B cell (primary cell): ENCODE measurements at regions not wholly inside any gene's neighbourhood (a gene's known extent, or its start where the extent isn't known, plus 50 kb on each side); places are given as distances from the start of the nearest gene placed in this dataset.

Source experiments
- ATAC-seq: fragments of 200-7000 bp; cut with Tn5 transposase; one replicate; pipeline ENCODE4 v1.10.0; 2021; ENCODE audit warnings: low read depth, mild to moderate bottlenecking, moderate number of reproducible peaks, moderate library complexity
- CTCF ChIA-PET: fragments of 350-600 bp; sonication (Branson Sonifier 250); formaldehyde crosslinking; loops from one replicate; lab custom pipeline; 2021; ENCODE audit warnings: antibody characterized with exemption, inconsistent platforms; lab: Charles Lee
- POLR2A ChIA-PET: fragments of 350-600 bp; sonication (Branson Sonifier 250); formaldehyde crosslinking; loops from one replicate; lab custom pipeline; 2021; ENCODE audit warnings: antibody characterized with exemption; lab: Charles Lee
- DNase-seq: peaks from one replicate; pipeline ENCODE4 v3.0.0; 2013
- H2AFZ ChIP-seq: 2 replicates; pipeline ENCODE4 v1.6.1; 2012; ENCODE audit warnings: mild to moderate bottlenecking, low read depth, low read length; ENCODE audit not compliant: insufficient read depth, poor library complexity, severe bottlenecking
- H3K27ac ChIP-seq, 2 donors: 1 replicate in 1 of 2; 2 replicates in 1 of 2; pipeline ENCODE4 v1.5.1; 2012 to 2013; ENCODE audit warnings: low read length in 2 of 2, mild to moderate bottlenecking in 2 of 2, moderate library complexity in 1 of 2
- H3K27me3 ChIP-seq, 4 experiments: fragments of 200-600 bp in 1 of 4; sonication (generic) in 1 of 4; replicated peaks in 1 of 4; 1 replicate in 2 of 4; 2 replicates in 2 of 4; pipeline versions ENCODE4 v1.6.1 to v1.7.0; 2013 to 2016; ENCODE audit warnings: low read length in 3 of 4, mild to moderate bottlenecking in 2 of 4, mixed read lengths in 1 of 4, moderate library complexity in 1 of 4; ENCODE audit not compliant: insufficient read depth in 4 of 4, control insufficient read depth in 3 of 4; ENCODE audit errors: control extremely low read depth in 1 of 4
- H3K36me3 ChIP-seq, 2 experiments: replicated peaks in 1 of 2; 1 replicate in 1 of 2; 2 replicates in 1 of 2; pipeline versions ENCODE4 v1.6.1 to v1.7.1; 2013; ENCODE audit warnings: low read length in 1 of 2; ENCODE audit not compliant: insufficient read depth in 2 of 2, control insufficient read depth in 1 of 2; ENCODE audit errors: control extremely low read depth in 1 of 2, extremely low read depth in 1 of 2
- H3K4me1 ChIP-seq, 2 donors: fragments of 200-600 bp in 1 of 2; sonication (generic) in 1 of 2; 1 replicate in 1 of 2; 2 replicates in 1 of 2; pipeline versions ENCODE4 v1.5.1 to v1.6.1; 2013 to 2017; ENCODE audit warnings: low read length in 2 of 2; ENCODE audit not compliant: control insufficient read depth in 2 of 2, insufficient read depth in 2 of 2
- H3K4me2 ChIP-seq: replicated peaks from 2 replicates; pipeline ENCODE3; 2012; ENCODE audit warnings: mild to moderate bottlenecking, low read depth, low read length; ENCODE audit not compliant: poor library complexity, severe bottlenecking
- H3K4me3 ChIP-seq, 5 experiments: fragments of 200-600 bp in 1 of 5; sonication (generic) in 1 of 5; 1 replicate in 3 of 5; 2 replicates in 2 of 5; pipeline versions ENCODE4 v1.5.1 to v1.7.0; 2011 to 2016; ENCODE audit warnings: low read length in 4 of 5, mild to moderate bottlenecking in 4 of 5, low read depth in 2 of 5, control low read depth in 1 of 5, moderate library complexity in 1 of 5; ENCODE audit not compliant: insufficient read depth in 1 of 5; ENCODE audit errors: control extremely low read depth in 1 of 5, extremely low read depth in 1 of 5
- H3K79me2 ChIP-seq: fragments of 200-600 bp; sonication (generic); one replicate; pipeline ENCODE4 v1.6.0; 2016; ENCODE audit warnings: low read length; ENCODE audit not compliant: control insufficient read depth, insufficient read depth
- H3K9ac ChIP-seq: fragments of 200-600 bp; sonication (generic); 2 replicates; pipeline ENCODE4 v1.6.1; 2017; ENCODE audit warnings: mild to moderate bottlenecking, low read length, moderate library complexity
- H3K9me3 ChIP-seq, 3 donors: one replicate each; pipeline versions ENCODE4 v1.6.1 to v1.7.1; 2013; ENCODE audit warnings: low read length in 2 of 3; ENCODE audit not compliant: control insufficient read depth in 2 of 3, insufficient read depth in 1 of 3; ENCODE audit errors: control extremely low read depth in 1 of 3
- H4K20me1 ChIP-seq: 2 replicates; pipeline ENCODE4 v1.6.0; 2012; ENCODE audit warnings: mild to moderate bottlenecking, low read length; ENCODE audit not compliant: insufficient read depth, control insufficient read depth, poor library complexity, severe bottlenecking
- H3K27ac Mint-ChIP-seq: one replicate; pipeline ENCODE4 v1.8.0; 2021; ENCODE audit warnings: mixed read lengths
- H3K27me3 Mint-ChIP-seq: one replicate; pipeline ENCODE4 v1.8.0; 2021; ENCODE audit warnings: mixed read lengths
- H3K4me1 Mint-ChIP-seq: one replicate; pipeline ENCODE4 v1.8.0; 2021; ENCODE audit warnings: mixed read lengths
- H3K4me3 Mint-ChIP-seq: one replicate; pipeline ENCODE4 v1.8.0; 2021; ENCODE audit warnings: mixed read lengths
- H3K9me3 Mint-ChIP-seq: one replicate; pipeline ENCODE4 v1.8.0; 2022; ENCODE audit warnings: mixed read lengths; ENCODE audit not compliant: insufficient read depth
- CTCF ChIP-seq: fragments of 200-600 bp; IDR thresholded peaks from one replicate; pipeline ENCODE4 v1.8.0; 2022; ENCODE audit warnings: antibody characterized with exemption, mild to moderate bottlenecking
- EZH2 ChIP-seq: IDR thresholded peaks from 2 replicates; pipeline ENCODE4 v1.6.1; 2012; ENCODE audit warnings: borderline replicate concordance, low read depth, mild to moderate bottlenecking, moderate library complexity, low read length; ENCODE audit not compliant: insufficient read depth, poor library complexity, severe bottlenecking
- WGBS: methylation state at CpG from one replicate; pipeline ENCODE4 v1.1.5; 2013; ENCODE audit warnings: missing lambda C conversion rate; ENCODE audit not compliant: insufficient coverage; 5-methylcytosine and 5-hydroxymethylcytosine counted together
- intact Hi-C: fragments of 100-400 bp; cut with micrococcal nuclease; formaldehyde crosslinking; loops from one replicate; pipeline ENCODE4 v1.10.0; 2022

DNA sequence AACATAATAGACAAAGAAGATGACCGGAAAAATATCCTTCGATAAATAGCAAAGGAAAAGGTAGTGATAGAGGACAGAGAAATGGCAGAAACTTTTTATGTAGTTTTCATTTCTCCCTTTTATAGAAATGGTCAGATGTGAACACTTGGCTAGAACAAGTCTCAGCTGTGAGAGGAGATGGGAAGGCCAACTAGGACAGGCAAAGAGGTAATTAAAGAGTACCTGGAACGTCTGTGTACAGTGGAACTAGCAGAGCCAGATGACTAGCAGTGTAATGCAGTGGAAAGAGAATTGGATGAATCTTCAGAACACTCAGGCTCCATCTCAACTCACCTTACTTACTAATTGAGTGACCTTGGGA is 69.2 kb downstream of the NABP1 start:
- TF ChIP-seq EZH2: no peak
- TF ChIP-seq CTCF: no peak
- intact Hi-C loops: no loop called here
- ChIA-PET POLR2A (no interaction called here), CTCF (interaction anchor here (1.0 kb wide), 1 partner anchor 12 kb away, joined by 3 read pairs; no protein-coding TSS in a partner anchor)
- Histone ChIP-seq H3K27me3 (no peaks in the 10 kb centered on the region), H3K79me2 (no peaks in the 10 kb centered on the region), H2AFZ (no peak overlapping the region), H3K9me3 (no peaks in the 10 kb centered on the region), H3K9ac (no peak overlapping the region), H4K20me1 (no peaks in the 10 kb centered on the region), H3K36me3 (no peaks in the 10 kb centered on the region), H3K4me3 (no peak overlapping the region), H3K27ac (no peak overlapping the region), H3K4me1 (no peaks in the 10 kb centered on the region), H3K4me2 (no peak overlapping the region)
- ATAC-seq (no peak), DNase-seq (no peak)
- H3K27me3 Mint-ChIP-seq: peaks cover 3% of the 10 kb centered on the region
- no CpG with 5 or more reads among the region's 3 CpGs for WGBS
- no peak overlapping the region for H3K27ac Mint-ChIP-seq
- H3K9me3 Mint-ChIP-seq: no peaks in the 10 kb centered on the region
- no peak overlapping the region for H3K4me3 Mint-ChIP-seq
- H3K4me1 Mint-ChIP-seq: no peaks in the 10 kb centered on the region

- ATAC-seq (no peak), DNase-seq (no peak)
- no peaks in the 10 kb centered on the region for H3K79me2 ChIP-seq
- H3K9me3 ChIP-seq: no peaks in the 10 kb centered on the region
- H3K9ac ChIP-seq: no peak overlapping the region
- CTCF ChIA-PET: interaction anchor here (1.2 kb wide), 1 partner anchor 10 kb away, joined by 11 read pairs; no protein-coding TSS in a partner anchor
- peaks cover 2% of the 10 kb centered on the region for H3K27me3 Mint-ChIP-seq
- no peak overlapping the region for H3K27ac ChIP-seq
- TF ChIP-seq EZH2 (no peak), CTCF (no peak)
- H3K9me3 Mint-ChIP-seq: no peaks in the 10 kb centered on the region
- H3K27me3 ChIP-seq: no peaks in the 10 kb centered on the region
- no peak overlapping the region for H3K4me3 ChIP-seq
- no peak overlapping the region for H2AFZ ChIP-seq
- H3K4me2 ChIP-seq: no peak overlapping the region
- no peaks in the 10 kb centered on the region for H3K36me3 ChIP-seq
- POLR2A ChIA-PET: no interaction called here
- no peaks in the 10 kb centered on the region for H3K4me1 Mint-ChIP-seq
- no peaks in the 10 kb centered on the region for H4K20me1 ChIP-seq
- WGBS: 67% methylated on average over 1 of the region's 3 CpGs
- H3K27ac Mint-ChIP-seq: no peak overlapping the region
- H3K4me3 Mint-ChIP-seq: no peak overlapping the region
- H3K4me1 ChIP-seq: no peaks in the 10 kb centered on the region
- intact Hi-C loops: no loop called here
These were observed 70.1 kb downstream of the NABP1 start for GRCh38 chr2:191748059-191748461.
